ENCODE measurements at regions not wholly inside any gene's neighbourhood (a gene's known extent, or its start where the extent isn't known, plus 50 kb on each side); places are given as distances from the start of the nearest gene placed in this dataset.

DNA sequence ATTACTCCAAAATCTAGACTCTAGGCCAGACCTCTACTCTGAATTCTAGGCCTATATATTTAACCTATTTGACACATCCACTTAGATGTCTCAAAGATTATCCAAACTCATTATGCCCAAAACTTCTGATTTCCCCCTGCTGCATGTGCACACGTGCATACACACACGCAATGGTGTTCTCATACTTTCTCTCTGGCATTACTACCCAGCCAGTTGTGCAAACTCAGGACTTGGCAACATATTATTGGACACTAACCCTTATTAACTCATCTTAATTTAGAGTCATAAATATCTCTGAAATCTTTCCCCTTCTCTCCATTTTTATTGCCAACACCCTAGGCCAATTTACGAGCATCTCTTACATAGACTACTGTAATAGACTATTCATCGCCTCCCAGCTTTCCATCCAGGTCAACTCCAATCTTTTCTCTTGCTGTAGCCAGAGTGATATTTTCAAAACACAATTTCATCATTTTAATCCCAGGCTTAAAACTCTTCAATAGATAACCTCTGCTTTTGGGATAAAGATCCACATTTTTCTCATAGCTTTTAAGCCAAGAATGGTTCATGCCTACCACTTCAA lies 141.2 kb upstream of the VLDLR start:
- H3K4me3 ChIP-seq (ENCODE audit: low read length in 2 of 2) = no peak overlapping the region
- H3K27ac ChIP-seq (ENCODE audit: low read depth in 2 of 2, low read length in 2 of 2) = no peak overlapping the region
- H3K9me3 ChIP-seq (ENCODE audit: control insufficient read depth in 2 of 2, low read length in 2 of 2) = no peaks in the 10 kb centered on the region
- no peaks in the 10 kb centered on the region for H3K36me3 ChIP-seq (ENCODE audit: control insufficient read depth in 2 of 2, insufficient read depth in 2 of 2, low read length in 2 of 2)
- no peak overlapping the region for H3K9ac ChIP-seq (ENCODE audit: low read depth in 1 of 2, low read length in 2 of 2)
- H3K4me1 ChIP-seq (ENCODE audit: control insufficient read depth in 2 of 2, insufficient read depth in 2 of 2, low read length in 2 of 2) = peaks cover 0 to 2% of the 10 kb centered on the region in 2 donors
- no peaks in the 10 kb centered on the region for H3K27me3 ChIP-seq (ENCODE audit: control insufficient read depth in 2 of 2, insufficient read depth in 2 of 2, low read length in 2 of 2)

DNA sequence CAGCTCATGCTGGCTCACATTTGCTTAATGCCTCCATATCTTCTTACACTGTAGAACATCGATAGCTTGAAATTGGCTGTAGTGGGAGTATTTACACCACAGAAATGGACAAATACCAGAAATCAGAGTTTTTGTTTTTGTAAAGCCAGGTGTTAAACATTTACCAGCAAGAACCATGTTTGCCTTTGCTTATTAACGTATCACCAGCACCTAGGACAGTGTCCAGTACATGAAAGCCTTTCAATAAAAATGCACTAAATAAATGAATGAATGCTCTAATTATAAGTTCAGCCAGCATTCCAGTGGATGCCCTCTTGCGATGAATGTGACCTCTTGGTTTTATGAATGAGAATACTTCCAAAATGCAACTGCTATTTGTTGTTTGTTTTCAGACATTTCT lies 140.4 kb upstream of the VLDLR start:
- no peak overlapping the region for H3K27ac ChIP-seq (ENCODE audit: low read depth in 2 of 2, low read length in 2 of 2)
- no peak overlapping the region for H3K4me3 ChIP-seq (ENCODE audit: low read length in 2 of 2)
- no peaks in the 10 kb centered on the region for H3K27me3 ChIP-seq (ENCODE audit: control insufficient read depth in 2 of 2, insufficient read depth in 2 of 2, low read length in 2 of 2)
- no peaks in the 10 kb centered on the region for H3K9me3 ChIP-seq (ENCODE audit: control insufficient read depth in 2 of 2, low read length in 2 of 2)
- H3K4me1 ChIP-seq (ENCODE audit: control insufficient read depth in 2 of 2, insufficient read depth in 2 of 2, low read length in 2 of 2) = peaks cover 0 to 2% of the 10 kb centered on the region in 2 donors
- H3K36me3 ChIP-seq (ENCODE audit: control insufficient read depth in 2 of 2, insufficient read depth in 2 of 2, low read length in 2 of 2) = no peaks in the 10 kb centered on the region
- H3K9ac ChIP-seq (ENCODE audit: low read depth in 1 of 2, low read length in 2 of 2) = no peak overlapping the region

DNA sequence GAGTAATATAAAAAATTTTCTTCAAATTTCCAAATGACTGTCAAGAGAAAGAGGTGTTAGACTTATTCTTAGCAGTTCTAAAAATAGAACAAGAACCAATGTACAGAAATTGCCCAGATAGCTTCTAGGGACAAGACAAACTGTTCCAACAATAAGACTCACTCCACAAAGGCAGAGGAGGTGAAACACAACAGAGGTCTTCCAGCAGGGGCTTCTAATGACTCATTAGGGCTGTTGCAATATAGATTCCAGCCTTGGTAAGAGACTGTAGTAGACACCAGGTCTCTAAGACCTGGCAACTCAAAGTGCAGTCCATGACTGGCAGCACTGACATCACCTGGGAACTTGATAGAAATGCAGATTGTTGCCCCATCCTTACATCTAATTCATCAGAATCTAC lies 134.6 kb upstream of the VLDLR start:
- Histone ChIP-seq H3K9me3 (ENCODE audit: control insufficient read depth in 2 of 2, low read length in 2 of 2) (no peaks in the 10 kb centered on the region), H3K4me1 (ENCODE audit: control insufficient read depth in 2 of 2, insufficient read depth in 2 of 2, low read length in 2 of 2) (no peaks in the 10 kb centered on the region), H3K27ac (ENCODE audit: low read depth in 2 of 2, low read length in 2 of 2) (no peak overlapping the region), H3K36me3 (ENCODE audit: control insufficient read depth in 2 of 2, insufficient read depth in 2 of 2, low read length in 2 of 2) (no peaks in the 10 kb centered on the region), H3K9ac (ENCODE audit: low read depth in 1 of 2, low read length in 2 of 2) (no peak overlapping the region), H3K4me3 (ENCODE audit: low read length in 2 of 2) (no peak overlapping the region), H3K27me3 (ENCODE audit: control insufficient read depth in 2 of 2, insufficient read depth in 2 of 2, low read length in 2 of 2) (no peaks in the 10 kb centered on the region)

GRCh38 chr9:2489838-2490314 lies 131.7 kb upstream of the VLDLR start:
- no peaks in the 10 kb centered on the region for H3K4me1 ChIP-seq (ENCODE audit: control insufficient read depth in 2 of 2, insufficient read depth in 2 of 2, low read length in 2 of 2)
- H3K27ac ChIP-seq (ENCODE audit: low read depth in 2 of 2, low read length in 2 of 2) = no peak overlapping the region
- H3K4me3 ChIP-seq (ENCODE audit: low read length in 2 of 2) = no peak overlapping the region
- no peak overlapping the region for H3K9ac ChIP-seq (ENCODE audit: low read depth in 1 of 2, low read length in 2 of 2)
- H3K27me3 ChIP-seq (ENCODE audit: control insufficient read depth in 2 of 2, insufficient read depth in 2 of 2, low read length in 2 of 2) = no peaks in the 10 kb centered on the region
- no peaks in the 10 kb centered on the region for H3K36me3 ChIP-seq (ENCODE audit: control insufficient read depth in 2 of 2, insufficient read depth in 2 of 2, low read length in 2 of 2)
- H3K9me3 ChIP-seq (ENCODE audit: control insufficient read depth in 2 of 2, low read length in 2 of 2) = no peaks in the 10 kb centered on the region

- H3K36me3 ChIP-seq (ENCODE audit: control insufficient read depth in 2 of 2, insufficient read depth in 2 of 2, low read length in 2 of 2) = no peaks in the 10 kb centered on the region
- H3K4me1 ChIP-seq (ENCODE audit: control insufficient read depth in 2 of 2, insufficient read depth in 2 of 2, low read length in 2 of 2) = no peaks in the 10 kb centered on the region
- no peak overlapping the region for H3K4me3 ChIP-seq (ENCODE audit: low read length in 2 of 2)
- no peaks in the 10 kb centered on the region for H3K27me3 ChIP-seq (ENCODE audit: control insufficient read depth in 2 of 2, insufficient read depth in 2 of 2, low read length in 2 of 2)
- no peak overlapping the region for H3K9ac ChIP-seq (ENCODE audit: low read depth in 1 of 2, low read length in 2 of 2)
- no peaks in the 10 kb centered on the region for H3K9me3 ChIP-seq (ENCODE audit: control insufficient read depth in 2 of 2, low read length in 2 of 2)
- no peak overlapping the region for H3K27ac ChIP-seq (ENCODE audit: low read depth in 2 of 2, low read length in 2 of 2)
These were observed 129.4 kb upstream of the VLDLR start for GRCh38 chr9:2492161-2492560.

DNA sequence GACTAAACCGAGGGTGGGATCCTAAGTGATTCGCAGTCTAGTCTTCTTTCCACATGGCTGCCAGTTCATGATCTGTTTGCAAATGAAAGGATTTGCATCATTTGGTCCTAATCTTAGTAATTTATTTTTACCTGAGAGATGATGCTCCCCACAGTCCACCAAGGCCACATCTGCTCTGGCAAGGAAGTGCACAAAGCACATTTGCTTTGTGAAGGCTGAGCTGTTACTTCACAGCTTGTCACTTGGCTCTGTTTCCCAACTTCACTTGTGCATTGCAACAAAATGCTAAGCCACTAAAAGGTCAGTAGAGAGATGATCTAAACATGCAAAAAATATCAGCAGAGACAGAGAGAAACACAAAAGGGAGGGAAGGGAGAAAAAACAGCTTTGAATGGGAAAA lies 128.5 kb upstream of the VLDLR start:
- Histone ChIP-seq H3K4me1 (ENCODE audit: control insufficient read depth in 2 of 2, insufficient read depth in 2 of 2, low read length in 2 of 2) (no peaks in the 10 kb centered on the region), H3K9me3 (ENCODE audit: control insufficient read depth in 2 of 2, low read length in 2 of 2) (no peaks in the 10 kb centered on the region), H3K27ac (ENCODE audit: low read depth in 2 of 2, low read length in 2 of 2) (no peak overlapping the region), H3K36me3 (ENCODE audit: control insufficient read depth in 2 of 2, insufficient read depth in 2 of 2, low read length in 2 of 2) (no peaks in the 10 kb centered on the region), H3K9ac (ENCODE audit: low read depth in 1 of 2, low read length in 2 of 2) (no peak overlapping the region), H3K27me3 (ENCODE audit: control insufficient read depth in 2 of 2, insufficient read depth in 2 of 2, low read length in 2 of 2) (no peaks in the 10 kb centered on the region), H3K4me3 (ENCODE audit: low read length in 2 of 2) (no peak overlapping the region)

DNA sequence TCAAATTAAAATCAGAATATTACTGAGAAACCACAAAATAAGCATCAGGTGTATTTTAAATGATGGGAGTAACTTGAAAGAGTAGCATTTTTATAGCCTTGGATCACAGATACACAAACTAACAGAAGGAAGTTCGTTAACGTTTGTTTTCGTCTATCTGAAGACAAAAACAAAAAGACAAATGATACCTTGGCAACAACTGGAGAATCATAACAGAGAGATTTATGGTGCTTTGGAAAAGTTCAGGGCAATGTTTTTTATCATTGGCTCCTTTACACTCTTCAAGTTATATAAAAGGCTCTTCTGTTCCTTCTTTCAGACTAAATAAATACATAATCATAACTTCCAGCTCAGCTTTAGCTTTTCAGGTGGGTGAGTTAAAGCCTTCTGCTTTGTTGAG lies 128.1 kb upstream of the VLDLR start:
- Histone ChIP-seq H3K27me3 (ENCODE audit: control insufficient read depth in 2 of 2, insufficient read depth in 2 of 2, low read length in 2 of 2) (no peaks in the 10 kb centered on the region), H3K4me1 (ENCODE audit: control insufficient read depth in 2 of 2, insufficient read depth in 2 of 2, low read length in 2 of 2) (no peaks in the 10 kb centered on the region), H3K9me3 (ENCODE audit: control insufficient read depth in 2 of 2, low read length in 2 of 2) (no peaks in the 10 kb centered on the region), H3K4me3 (ENCODE audit: low read length in 2 of 2) (no peak overlapping the region), H3K9ac (ENCODE audit: low read depth in 1 of 2, low read length in 2 of 2) (no peak overlapping the region), H3K27ac (ENCODE audit: low read depth in 2 of 2, low read length in 2 of 2) (no peak overlapping the region), H3K36me3 (ENCODE audit: control insufficient read depth in 2 of 2, insufficient read depth in 2 of 2, low read length in 2 of 2) (no peaks in the 10 kb centered on the region)

- Histone ChIP-seq H3K9ac (ENCODE audit: low read depth in 1 of 2, low read length in 2 of 2) (no peak overlapping the region), H3K27ac (ENCODE audit: low read depth in 2 of 2, low read length in 2 of 2) (no peak overlapping the region), H3K4me1 (ENCODE audit: control insufficient read depth in 2 of 2, insufficient read depth in 2 of 2, low read length in 2 of 2) (no peaks in the 10 kb centered on the region), H3K27me3 (ENCODE audit: control insufficient read depth in 2 of 2, insufficient read depth in 2 of 2, low read length in 2 of 2) (no peaks in the 10 kb centered on the region), H3K36me3 (ENCODE audit: control insufficient read depth in 2 of 2, insufficient read depth in 2 of 2, low read length in 2 of 2) (no peaks in the 10 kb centered on the region), H3K4me3 (ENCODE audit: low read length in 2 of 2) (no peak overlapping the region), H3K9me3 (ENCODE audit: control insufficient read depth in 2 of 2, low read length in 2 of 2) (no peaks in the 10 kb centered on the region)
These were observed 127.0 kb upstream of the VLDLR start for GRCh38 chr9:2494562-2494961.

- no peaks in the 10 kb centered on the region for H3K4me1 ChIP-seq (ENCODE audit: control insufficient read depth in 2 of 2, insufficient read depth in 2 of 2, low read length in 2 of 2)
- H3K4me3 ChIP-seq (ENCODE audit: low read length in 2 of 2) = no peak overlapping the region
- no peaks in the 10 kb centered on the region for H3K9me3 ChIP-seq (ENCODE audit: control insufficient read depth in 2 of 2, low read length in 2 of 2)
- H3K36me3 ChIP-seq (ENCODE audit: control insufficient read depth in 2 of 2, insufficient read depth in 2 of 2, low read length in 2 of 2) = no peaks in the 10 kb centered on the region
- no peak overlapping the region for H3K9ac ChIP-seq (ENCODE audit: low read depth in 1 of 2, low read length in 2 of 2)
- no peaks in the 10 kb centered on the region for H3K27me3 ChIP-seq (ENCODE audit: control insufficient read depth in 2 of 2, insufficient read depth in 2 of 2, low read length in 2 of 2)
- no peak overlapping the region for H3K27ac ChIP-seq (ENCODE audit: low read depth in 2 of 2, low read length in 2 of 2)
These were observed 126.2 kb upstream of the VLDLR start for GRCh38 chr9:2495221-2496005.

- no peaks in the 10 kb centered on the region for H3K9me3 ChIP-seq (ENCODE audit: control insufficient read depth in 2 of 2, low read length in 2 of 2)
- H3K36me3 ChIP-seq (ENCODE audit: control insufficient read depth in 2 of 2, insufficient read depth in 2 of 2, low read length in 2 of 2) = no peaks in the 10 kb centered on the region
- H3K4me1 ChIP-seq (ENCODE audit: control insufficient read depth in 2 of 2, insufficient read depth in 2 of 2, low read length in 2 of 2) = no peaks in the 10 kb centered on the region
- no peak overlapping the region for H3K9ac ChIP-seq (ENCODE audit: low read depth in 1 of 2, low read length in 2 of 2)
- H3K27me3 ChIP-seq (ENCODE audit: control insufficient read depth in 2 of 2, insufficient read depth in 2 of 2, low read length in 2 of 2) = no peaks in the 10 kb centered on the region
- no peak overlapping the region for H3K4me3 ChIP-seq (ENCODE audit: low read length in 2 of 2)
- H3K27ac ChIP-seq (ENCODE audit: low read depth in 2 of 2, low read length in 2 of 2) = no peak overlapping the region
These were observed 125.4 kb upstream of the VLDLR start for GRCh38 chr9:2496169-2496568.
